PC-3 (cell line): ENCODE measurements at regions not wholly inside any gene's neighbourhood (a gene's known extent, or its start where the extent isn't known, plus 50 kb on each side); places are given as distances from the start of the nearest gene placed in this dataset.

Experiments used
- CTCF ChIP-seq: fragments of 300-600 bp; sonication (generic); conservative IDR thresholded peaks from 2 replicates; pipeline ENCODE4 v1.5.1; 2017; ENCODE audit warnings: antibody characterized with exemption, low read depth, mild to moderate bottlenecking, low read length
- EZH2 ChIP-seq: fragments of 300-600 bp; sonication (generic); IDR thresholded peaks from one replicate; pipeline ENCODE4 v1.6.1; 2017; ENCODE audit warnings: antibody characterized with exemption, mild to moderate bottlenecking, low read length; ENCODE audit not compliant: unreplicated experiment
- EZH2phosphoT487 ChIP-seq: fragments of 300-600 bp; sonication (generic); IDR thresholded peaks from 2 replicates; pipeline ENCODE4 v1.6.1; 2018; ENCODE audit warnings: mild to moderate bottlenecking, antibody characterized with exemption, low read length, borderline replicate concordance

GRCh38 chr4:75142850-75143249, 209.9 kb downstream of the PARM1 start:
- TF ChIP-seq CTCF (no peak), EZH2phosphoT487 (no peak), EZH2 (no peak)
